WI38 (cell line): ENCODE measurements at regions not wholly inside any gene's neighbourhood (a gene's known extent, or its start where the extent isn't known, plus 50 kb on each side); places are given as distances from the start of the nearest gene placed in this dataset.

Experiments
- H3K4me3 ChIP-seq: 2 replicates; pipeline ENCODE4 v1.5.1; 2011; ENCODE audit warnings: low read depth, mild to moderate bottlenecking, control low read depth, low read length
- TF ChIP-seq, protein P1 (sequence below): IDR thresholded peaks from 2 replicates; pipeline ENCODE4 v1.5.1; 2012; ENCODE audit warnings: low read depth, mild to moderate bottlenecking, control low read depth, low read length

DNA sequence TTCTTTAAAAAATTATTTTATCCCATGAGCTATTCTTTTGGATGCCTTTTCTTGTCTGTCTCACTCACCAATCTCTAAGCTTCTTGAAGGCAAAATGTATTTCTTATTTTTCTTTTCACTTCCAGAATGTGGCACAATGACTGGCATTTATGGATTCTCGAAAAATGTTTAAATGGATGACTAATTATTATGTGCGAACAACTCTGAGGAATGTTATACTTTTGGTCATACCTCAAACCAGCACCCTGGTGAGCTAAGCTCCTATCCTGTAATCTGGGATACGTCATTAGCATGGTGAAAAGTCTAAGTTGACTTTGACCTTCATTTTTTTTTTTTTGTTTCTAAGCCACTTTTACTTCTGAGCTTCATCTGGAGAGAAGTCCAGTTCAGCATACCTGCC, 214.0 kb upstream of the CEP162 start:
- TF ChIP-seq, protein P1, sequence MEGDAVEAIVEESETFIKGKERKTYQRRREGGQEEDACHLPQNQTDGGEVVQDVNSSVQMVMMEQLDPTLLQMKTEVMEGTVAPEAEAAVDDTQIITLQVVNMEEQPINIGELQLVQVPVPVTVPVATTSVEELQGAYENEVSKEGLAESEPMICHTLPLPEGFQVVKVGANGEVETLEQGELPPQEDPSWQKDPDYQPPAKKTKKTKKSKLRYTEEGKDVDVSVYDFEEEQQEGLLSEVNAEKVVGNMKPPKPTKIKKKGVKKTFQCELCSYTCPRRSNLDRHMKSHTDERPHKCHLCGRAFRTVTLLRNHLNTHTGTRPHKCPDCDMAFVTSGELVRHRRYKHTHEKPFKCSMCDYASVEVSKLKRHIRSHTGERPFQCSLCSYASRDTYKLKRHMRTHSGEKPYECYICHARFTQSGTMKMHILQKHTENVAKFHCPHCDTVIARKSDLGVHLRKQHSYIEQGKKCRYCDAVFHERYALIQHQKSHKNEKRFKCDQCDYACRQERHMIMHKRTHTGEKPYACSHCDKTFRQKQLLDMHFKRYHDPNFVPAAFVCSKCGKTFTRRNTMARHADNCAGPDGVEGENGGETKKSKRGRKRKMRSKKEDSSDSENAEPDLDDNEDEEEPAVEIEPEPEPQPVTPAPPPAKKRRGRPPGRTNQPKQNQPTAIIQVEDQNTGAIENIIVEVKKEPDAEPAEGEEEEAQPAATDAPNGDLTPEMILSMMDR, result no peak
- H3K4me3 ChIP-seq, result no peak overlapping the region

DNA sequence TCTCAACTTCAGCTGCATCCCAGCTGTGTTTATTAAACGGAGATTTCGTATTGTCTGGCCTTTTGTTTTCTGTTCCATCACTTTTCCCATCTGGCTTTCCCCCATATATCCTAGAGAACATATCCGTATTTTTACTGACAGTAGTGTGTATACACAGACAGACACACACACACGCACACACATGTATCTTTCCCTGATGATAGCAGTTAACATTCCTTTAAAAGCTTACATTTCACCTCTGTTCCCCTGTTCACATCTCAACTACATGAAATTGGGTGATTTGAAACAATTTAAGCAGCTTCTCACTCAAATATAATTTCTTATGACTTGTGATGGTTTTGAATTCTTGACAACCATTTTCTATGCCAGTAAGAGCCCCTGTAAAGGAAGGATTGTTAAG, 207.1 kb upstream of the CEP162 start:
- H3K4me3 ChIP-seq, result no peak overlapping the region
- TF ChIP-seq, protein P1, result no peak

DNA sequence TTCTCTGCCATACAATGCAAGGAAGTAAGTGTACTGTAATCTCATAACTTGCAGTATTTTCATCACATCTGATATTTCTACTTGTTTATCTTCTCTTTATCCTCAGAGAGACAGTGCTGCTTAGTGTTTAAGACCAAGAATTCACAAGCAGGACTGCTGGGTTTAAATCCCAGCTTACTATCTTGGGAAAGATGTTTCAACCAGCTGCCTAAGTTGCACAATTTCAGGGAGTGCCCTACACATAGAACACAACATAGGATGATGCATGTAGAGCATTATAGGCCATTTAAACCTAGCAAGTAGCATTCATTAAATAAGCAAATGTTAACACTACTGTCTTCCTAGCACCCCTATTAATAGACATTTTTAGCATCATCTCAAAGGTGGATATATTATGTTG, 205.2 kb upstream of the CEP162 start:
- no peak overlapping the region for H3K4me3 ChIP-seq
- TF ChIP-seq, protein P1, result no peak

DNA sequence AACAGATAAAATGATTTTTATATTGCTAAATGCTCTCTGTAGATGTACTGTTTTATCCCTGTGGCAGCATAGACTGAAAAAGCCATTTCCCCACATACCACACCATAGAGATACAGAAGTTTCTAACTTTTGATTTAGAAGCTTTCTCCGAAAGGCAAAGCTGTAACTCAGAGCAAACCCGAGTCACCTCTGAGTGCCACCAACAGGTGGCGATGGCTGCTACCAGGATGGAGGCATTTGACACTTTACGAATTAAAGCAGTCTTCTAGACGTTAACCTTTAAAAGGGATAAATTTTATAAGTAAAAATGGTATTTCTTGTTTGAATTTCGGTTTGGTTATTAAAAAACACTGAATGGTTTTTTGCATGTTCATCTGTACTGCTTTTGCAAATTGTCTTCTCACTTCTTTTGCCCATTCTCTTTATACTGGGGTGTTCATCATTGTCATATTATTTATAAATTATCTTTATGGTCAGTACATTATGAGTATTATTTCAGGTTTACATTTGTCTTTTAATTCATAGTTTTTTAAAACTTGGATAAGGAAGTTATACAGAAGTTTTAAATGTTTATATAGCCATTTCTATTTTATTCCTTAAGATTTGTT, 201.0 kb upstream of the CEP162 start:
- no peak overlapping the region for H3K4me3 ChIP-seq
- TF ChIP-seq, protein P1, result peak; percentile 59

DNA sequence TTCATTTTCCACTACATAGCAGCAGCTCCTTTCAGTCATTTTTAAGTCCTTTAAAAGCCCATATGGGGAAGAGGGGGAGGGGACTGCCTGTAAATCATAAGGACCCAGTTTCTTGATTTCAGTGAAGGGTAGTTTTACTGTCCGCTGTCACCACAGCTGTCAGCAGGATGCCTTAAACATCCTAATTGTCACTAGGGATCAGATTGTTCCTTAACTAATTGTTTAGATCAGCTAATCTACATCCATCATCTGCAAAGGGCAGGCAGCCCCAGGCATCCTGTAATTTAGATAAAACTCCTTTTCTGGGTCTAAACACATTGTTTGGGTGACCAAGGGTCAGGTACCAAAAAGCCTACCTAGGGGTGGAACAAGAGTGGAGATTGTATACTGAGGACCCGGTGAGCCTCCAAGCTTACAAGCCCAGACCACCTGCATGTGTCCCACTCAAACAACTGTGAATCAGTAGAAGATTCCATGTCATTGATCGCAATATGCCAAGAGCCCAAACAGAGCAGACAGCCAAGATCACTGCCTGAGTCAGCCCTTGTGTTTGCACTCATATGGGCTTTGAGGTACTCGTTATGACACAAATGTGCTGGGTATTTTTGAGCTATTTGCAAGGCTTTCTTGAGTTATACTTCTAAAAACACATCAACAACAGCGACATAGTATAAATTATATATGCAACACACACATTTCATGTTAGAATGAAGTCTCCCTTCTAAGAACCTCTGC, 198.7 kb upstream of the CEP162 start:
- no peak overlapping the region for H3K4me3 ChIP-seq

DNA sequence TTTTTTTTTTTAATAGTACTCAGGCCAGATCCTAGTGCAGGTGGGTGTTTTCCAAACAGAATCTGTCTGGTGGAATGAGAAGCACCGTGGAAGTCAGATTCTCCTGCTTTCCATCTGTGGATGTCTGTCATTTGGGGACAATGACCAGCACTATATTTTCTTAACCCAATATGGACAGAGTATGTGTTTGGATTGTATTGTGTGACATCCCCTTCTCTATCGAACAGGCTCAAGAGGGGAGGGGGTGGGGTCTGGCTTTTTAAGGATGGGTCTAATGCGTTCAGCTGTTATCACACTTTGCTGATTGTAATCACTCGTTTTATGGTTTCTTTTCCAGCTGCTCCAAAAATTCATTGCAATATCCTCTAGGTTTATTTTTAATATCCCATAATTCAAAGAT, 197.5 kb upstream of the CEP162 start:
- no peak overlapping the region for H3K4me3 ChIP-seq
- TF ChIP-seq, protein P1, result no peak

More for the DNA sequence above, 198.7 kb upstream of the CEP162 start:
- TF ChIP-seq, protein P1, result no peak

DNA sequence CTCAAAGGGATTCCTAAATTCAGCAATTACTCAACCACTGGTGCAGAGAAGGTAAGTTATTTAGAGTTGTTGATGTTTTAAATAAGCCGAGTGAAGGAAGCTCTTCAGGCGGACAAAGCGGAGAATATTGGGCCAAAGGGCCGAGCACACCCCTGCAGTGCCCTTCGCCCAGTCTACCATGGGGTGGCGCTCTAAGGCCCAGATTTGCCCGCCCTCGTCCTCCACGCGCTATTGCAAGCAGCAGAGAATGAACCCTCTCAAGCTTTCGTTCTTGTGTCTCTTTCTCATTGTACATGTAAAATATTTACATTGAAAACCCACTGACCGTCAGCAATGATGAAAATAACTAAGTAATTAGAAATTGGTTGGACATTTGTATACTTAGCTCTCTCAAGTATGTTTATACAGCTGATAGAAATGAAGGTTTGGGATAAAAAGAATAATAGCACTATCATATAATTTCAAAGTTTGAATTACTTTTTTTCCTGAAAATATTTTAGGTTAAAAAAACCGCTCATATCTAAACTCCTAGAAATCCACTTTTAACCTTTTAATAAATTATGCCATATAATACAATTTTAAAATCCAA, 195.0 kb upstream of the CEP162 start:
- TF ChIP-seq, protein P1, result peak; percentile 58
- H3K4me3 ChIP-seq, result no peak overlapping the region
